ENCODE measurements at regions not wholly inside any gene's neighbourhood (a gene's known extent, or its start where the extent isn't known, plus 50 kb on each side); places are given as distances from the start of the nearest gene placed in this dataset.

- TF ChIP-seq SPI1 (IDR thresholded peaks at IDR 0.05; ENCODE audit: borderline replicate concordance, low read depth) (no peak), CTCF (IDR thresholded peaks at IDR 0.05; ENCODE audit: insufficient read depth, low read length) (no peak)
These were observed 126.9 kb downstream of the FAM181B start for GRCh38 chr11:82606738-82607137.

Measured in HL-60 (cell line).